HG03469 (cell line): ENCODE measurements at regions not wholly inside any gene's neighbourhood (a gene's known extent, or its start where the extent isn't known, plus 50 kb on each side); places are given as distances from the start of the nearest gene placed in this dataset.
"Not testable (repeated sequence)": the region's sequence is repeated elsewhere in the genome, so short reads cannot be mapped to it uniquely, and the experiment has no call there.

Source experiments
- ATAC-seq: cut with Tn5 transposase; IDR thresholded peaks from one replicate; pipeline ENCODE4 v1.9.1; 2021; ENCODE audit warnings: mild to moderate bottlenecking, moderate library complexity, moderate number of reproducible peaks; ENCODE audit not compliant: unreplicated experiment

DNA sequence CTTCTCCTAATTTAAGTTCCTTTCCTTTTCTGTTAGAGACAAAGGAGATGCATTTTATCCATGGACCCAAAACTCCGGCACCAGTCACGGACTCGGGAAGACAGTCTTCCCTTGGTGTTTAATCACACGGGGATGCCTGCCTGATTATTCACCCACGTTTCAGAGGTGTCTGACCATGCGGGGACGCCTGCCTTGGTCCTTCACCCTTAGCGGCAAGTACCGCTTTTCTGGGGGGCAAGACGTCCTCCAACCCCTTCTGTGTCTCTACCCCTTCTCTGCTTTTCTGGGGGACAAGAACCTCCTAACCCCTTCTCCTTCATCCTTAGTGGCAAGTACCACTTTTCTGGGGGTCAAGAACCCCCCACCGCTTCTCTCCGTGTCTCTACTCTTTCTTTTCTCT, 816.9 kb upstream of the VRK2 start:
- ATAC-seq, result not testable (repeated sequence)

GRCh38 chr2:57232341-57232740, 814.3 kb upstream of the VRK2 start:
- ATAC-seq, result not testable (repeated sequence)

GRCh38 chr2:57251495-57251894, 795.1 kb upstream of the VRK2 start:
- ATAC-seq, result not testable (repeated sequence)

- not testable (repeated sequence) for ATAC-seq
These were observed 770.2 kb upstream of the VRK2 start for GRCh38 chr2:57276408-57276807.

- no peak for ATAC-seq
These were observed 768.2 kb upstream of the VRK2 start for GRCh38 chr2:57278451-57278850.

DNA sequence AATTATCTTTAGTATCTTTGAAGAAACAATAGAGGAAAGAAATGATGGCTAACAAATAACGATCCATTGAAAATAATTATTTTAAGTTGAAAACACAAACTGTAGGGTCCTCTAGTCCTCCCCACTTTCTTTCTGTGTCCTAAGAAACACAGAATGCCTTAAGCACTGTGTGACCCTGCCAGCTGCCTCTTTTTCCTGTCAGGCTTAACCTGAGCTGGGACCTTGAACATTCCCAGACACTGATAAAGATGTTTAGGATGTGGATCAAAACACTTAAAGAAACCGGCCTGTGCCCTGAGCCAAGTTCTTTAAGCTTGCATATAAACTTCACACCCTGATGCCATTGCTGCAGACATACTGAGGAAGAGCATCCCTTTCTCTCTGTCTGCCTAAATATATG, 755.4 kb upstream of the VRK2 start:
- ATAC-seq, result no peak

DNA sequence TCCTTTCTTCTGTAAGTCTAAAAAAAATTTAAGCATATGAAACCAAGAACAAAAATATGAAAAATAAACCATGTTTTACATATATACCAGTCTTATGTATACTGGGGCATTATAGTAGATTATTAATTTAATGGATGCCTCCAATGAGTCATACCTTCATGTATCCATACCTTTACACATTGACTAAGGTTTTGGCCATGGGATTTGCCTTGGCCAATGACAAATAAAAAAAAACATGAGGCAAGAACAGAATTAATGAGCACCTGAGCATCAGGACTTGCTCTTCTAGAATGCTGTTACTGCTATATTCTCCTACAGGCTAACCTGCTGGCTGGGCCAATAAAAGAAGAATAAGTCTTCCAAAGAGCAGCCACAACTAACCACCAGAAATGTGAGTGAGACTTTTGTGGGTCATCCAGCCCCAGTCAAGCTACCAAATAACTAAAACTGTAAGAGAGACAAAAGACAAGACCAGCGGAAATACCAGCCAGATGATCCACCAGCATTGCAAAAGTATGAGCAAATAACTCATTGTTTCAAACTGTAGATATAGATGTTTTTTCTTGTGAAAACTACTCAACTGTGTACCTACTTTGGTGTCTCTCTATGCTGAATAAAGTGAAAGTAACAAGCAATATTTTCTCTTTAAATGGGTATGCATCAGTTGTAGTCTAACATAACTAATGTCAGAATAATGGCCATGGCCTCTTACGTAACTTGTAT, 749.6 kb upstream of the VRK2 start:
- ATAC-seq, result no peak

- ATAC-seq, result no peak
These were observed 732.9 kb upstream of the VRK2 start for GRCh38 chr2:57313678-57314077.

GRCh38 chr2:57314682-57315081, 731.9 kb upstream of the VRK2 start:
- no peak for ATAC-seq

DNA sequence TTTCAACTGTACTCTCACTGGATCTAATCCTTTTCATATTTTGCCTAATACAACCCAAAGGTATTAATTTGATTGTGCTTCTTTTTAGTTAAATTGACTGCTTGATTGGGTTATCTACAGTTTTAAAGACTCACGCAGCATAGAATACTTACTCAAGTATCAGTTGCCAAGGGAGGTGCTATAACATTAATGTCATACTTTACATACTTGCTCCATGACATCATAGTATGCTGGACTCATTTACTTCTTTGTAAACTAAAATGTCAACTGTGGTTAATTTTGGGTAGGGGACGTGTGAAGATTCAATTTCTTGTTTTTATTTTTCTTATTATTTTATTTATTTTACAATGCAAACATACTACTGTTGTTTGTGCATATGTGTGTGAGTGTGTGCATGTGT, 716.2 kb upstream of the VRK2 start:
- no peak for ATAC-seq

DNA sequence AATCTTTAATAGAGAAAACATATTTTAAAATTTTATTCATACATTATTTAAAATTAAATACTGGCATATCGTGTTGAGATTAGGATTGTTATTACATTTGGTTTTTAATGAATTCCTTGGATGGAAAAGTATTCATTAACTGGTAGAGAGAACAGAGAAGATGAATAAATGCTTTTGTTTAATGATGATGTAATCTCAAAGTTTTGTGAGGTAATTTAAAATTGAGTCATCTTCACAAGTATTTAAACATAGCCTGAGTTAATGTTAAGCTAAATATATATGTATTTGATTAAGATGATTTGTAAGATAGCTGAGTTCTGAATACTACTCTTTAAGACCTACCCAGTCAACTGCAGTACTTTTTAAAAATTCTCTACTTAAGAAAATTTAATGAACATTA, 713.4 kb upstream of the VRK2 start:
- ATAC-seq, result no peak

GRCh38 chr2:57343391-57344006, 703.1 kb upstream of the VRK2 start:
- ATAC-seq, result no peak

- ATAC-seq, result no peak
These were observed 678.4 kb upstream of the VRK2 start for GRCh38 chr2:57368190-57368589.

DNA sequence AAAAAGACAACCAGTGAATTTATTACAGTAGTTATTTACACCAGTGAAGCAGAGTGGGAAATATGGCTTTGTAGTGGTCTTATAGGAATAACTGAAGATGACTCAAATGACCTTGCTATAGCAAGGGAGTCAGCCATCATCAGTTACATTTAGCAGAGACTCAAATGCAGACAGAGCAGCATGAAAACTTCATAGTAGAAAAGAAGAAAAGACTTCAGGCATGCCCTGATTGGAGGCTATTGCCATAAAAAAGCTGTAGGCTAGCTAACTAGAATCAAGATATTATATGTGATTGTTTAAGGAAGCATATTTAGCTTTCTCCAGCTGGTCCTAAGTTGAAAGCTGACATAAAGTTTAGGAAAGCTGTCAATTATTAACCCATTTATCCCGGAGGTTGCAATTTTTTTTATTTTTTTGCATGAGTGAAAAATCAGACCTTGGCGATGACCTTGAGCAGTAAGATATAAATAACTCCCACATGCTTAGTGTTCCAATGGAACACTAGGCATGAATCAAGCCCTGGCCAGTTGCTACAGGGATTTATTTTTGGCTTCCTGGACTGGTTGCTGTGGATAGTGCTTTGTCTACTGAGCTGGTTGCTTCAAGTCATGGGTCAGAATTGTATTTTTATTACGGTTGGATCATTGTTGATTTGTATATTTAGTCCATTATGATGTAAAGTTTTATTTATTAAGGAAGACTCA, 675.6 kb upstream of the VRK2 start:
- ATAC-seq, result no peak

GRCh38 chr2:57372237-57372984, 674.2 kb upstream of the VRK2 start:
- no peak for ATAC-seq

GRCh38 chr2:57373530-57373929, 673.1 kb upstream of the VRK2 start:
- ATAC-seq, result no peak

DNA sequence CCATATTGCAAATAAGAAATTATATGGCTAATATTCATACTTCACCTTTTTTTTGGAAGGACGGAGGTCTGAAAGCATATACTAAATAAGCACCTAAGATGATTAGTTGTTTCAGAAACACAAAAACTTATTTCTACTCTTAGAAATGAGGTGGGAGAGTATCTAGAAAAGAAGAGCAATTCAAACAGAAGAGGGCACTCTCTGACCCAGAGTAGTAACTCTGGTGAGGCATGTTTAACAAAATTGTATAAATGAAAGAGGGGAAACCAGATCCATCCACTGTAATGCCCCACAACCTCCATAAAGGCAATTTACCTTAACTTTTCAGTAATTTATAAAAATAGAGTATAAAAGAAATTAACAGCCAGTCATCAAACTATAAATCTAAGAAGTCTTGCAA, 669.6 kb upstream of the VRK2 start:
- ATAC-seq, result no peak

GRCh38 chr2:57386305-57386704, 660.3 kb upstream of the VRK2 start:
- ATAC-seq, result no peak

- ATAC-seq, result no peak
These were observed 650.1 kb upstream of the VRK2 start for GRCh38 chr2:57396355-57397098.

GRCh38 chr2:57397550-57398360, 648.9 kb upstream of the VRK2 start:
- ATAC-seq, result no peak
